Islet precursor cell (in vitro differentiated cells): ENCODE measurements at regions not wholly inside any gene's neighbourhood (a gene's known extent, or its start where the extent isn't known, plus 50 kb on each side); places are given as distances from the start of the nearest gene placed in this dataset.

Experiments
- DNase-seq: peaks from one replicate; pipeline ENCODE4 v3.0.0-alpha.2; 2018

- no peak for DNase-seq
Measured at GRCh38 chr12:108462686-108463085, 52.4 kb upstream of the FICD start.

DNA sequence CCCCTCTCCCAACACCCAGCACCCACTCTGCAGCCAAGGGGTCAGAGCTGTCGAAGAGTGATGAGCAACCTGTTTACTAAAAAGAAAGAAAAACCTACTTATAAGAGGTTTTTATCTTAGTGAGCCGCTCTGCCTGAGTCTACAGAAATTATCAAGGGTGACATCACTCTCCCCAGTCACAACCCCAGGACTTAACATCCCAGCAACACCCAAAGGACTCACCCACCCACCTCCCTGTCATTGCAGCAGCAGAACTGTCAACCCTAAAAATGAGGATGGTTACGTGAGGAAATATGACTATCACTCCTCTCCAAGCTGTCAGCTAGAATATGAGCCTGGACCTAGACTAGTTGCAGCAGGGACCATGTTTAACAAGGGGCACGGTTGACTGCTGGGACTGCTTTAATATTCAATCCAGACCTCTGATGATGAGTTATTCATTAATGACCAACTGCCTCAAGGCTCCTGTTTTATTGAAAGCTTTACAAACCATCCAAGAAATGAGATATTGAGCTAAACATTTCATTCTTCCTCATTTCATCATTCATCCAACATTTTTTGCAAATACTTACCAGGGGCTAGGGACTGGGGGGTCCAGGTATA lies 53.9 kb upstream of the FICD start:
- DNase-seq = no peak

DNA sequence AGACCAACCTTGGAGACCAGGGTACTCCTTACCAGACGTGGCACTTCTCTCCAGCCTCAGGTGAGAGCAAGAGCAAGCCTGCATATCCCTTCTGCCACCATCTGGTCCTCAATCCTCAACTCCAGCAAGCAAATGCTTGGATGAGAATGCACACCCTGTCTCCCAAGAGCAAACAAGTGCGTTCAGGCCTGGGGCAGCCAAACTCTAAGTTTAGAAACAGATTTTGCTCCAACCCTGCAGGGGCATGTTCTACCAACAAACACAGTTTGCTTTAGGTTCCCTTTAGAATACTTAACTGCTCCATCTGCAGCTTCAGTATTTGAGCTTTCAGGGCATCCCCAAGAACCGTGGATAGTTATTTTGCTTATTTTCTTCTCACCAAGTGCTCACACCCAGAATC lies 55.9 kb upstream of the FICD start:
- DNase-seq = no peak

- DNase-seq = peak; percentile 88
Measured at GRCh38 chr12:108457734-108458361, 57.2 kb upstream of the FICD start.

- DNase-seq = peak; percentile 80
Measured at GRCh38 chr12:108457006-108457733, 57.9 kb upstream of the FICD start.

DNA sequence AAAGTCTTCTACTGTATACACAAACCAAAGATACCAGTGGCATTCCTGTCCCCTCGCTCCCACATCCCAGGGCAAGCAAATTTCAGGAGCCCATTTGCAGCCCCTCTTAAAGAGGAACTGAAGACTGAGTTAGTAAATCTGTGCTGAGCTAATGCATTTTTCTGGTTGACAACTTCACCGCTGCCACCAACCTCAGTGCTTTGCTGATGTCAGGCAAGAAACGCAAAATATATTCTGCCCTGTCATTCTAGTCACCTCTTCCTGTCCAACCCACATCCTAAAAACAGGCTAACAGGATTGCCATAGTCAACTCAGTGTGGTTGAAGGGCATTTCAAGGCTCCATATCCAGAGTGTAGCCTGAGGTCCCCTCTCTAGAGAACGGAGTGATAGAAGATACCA lies 59.4 kb upstream of the FICD start:
- DNase-seq = no peak

DNA sequence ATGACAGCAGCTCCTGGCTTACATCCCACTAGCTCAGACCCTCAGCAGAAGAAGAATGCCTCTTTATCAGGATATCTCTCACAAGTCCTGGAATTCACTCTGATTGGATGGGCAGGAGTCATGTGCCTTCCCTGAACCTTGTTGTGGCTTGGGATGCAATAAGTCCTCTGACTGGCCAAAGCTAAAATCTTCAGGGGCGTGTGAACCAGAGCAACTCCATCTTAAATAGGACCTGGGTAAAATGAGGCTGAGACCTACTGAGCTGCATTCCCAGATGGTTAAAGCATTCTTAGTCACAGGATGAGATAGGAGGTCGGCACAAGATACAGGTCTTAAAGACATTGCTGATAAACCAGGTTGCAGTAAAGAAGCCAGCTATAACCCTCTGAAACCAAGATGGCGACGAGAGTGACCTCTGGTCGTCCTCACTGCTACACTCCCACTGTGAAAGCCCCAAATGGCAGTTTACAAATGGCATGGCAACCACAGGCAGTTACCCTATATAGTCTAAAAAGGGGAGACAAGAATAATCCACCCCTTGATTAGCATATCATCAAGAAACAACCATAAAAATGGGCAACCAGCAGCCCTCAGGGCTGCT lies 60.4 kb upstream of the FICD start:
- DNase-seq = no peak

GRCh38 chr12:108449478-108449877 lies 65.6 kb upstream of the FICD start:
- no peak for DNase-seq

- no peak for DNase-seq
Measured at GRCh38 chr12:108448246-108448645, 66.8 kb upstream of the FICD start.

GRCh38 chr12:108447168-108447832 lies 67.8 kb upstream of the FICD start:
- DNase-seq = no peak

GRCh38 chr12:108446766-108447165 lies 68.3 kb upstream of the FICD start:
- DNase-seq = no peak

DNA sequence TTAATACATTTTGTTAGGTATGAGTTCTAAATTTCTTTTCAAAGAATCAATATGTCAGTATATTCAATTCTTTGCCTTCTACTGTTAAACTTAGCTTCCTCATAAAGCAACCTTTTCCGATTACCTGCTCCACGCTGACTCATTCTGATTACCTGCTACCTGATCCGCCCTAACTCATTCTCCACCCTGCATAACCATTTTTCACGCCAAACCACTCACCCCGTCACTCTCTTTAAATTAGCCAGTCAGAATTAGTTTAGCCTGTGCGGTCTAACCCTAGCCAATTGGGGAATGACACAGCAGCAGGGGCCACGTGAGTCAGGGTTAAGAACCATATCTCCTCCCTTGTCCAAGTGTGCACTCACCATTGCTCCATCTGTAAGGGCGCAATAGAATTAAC lies 72.2 kb upstream of the FICD start:
- no peak for DNase-seq

DNA sequence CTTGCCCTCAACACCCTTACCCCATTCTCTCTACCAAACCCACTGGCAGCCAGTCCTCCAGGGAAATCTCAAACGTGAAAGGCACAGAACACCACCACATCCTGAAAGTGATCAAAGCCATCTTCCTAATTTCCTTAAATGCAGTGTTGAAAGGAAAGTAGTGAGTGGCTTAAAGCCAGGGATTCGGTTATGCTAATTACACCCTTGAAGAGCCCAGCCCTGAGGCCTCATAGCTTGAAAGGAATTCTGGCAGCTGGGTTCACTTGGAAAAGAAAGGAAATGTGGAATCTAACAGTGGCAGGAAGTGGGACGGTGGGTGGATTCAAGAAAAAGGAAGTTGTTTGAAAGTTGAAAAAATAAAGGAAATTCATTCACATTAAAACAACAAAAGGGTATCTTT lies 73.0 kb upstream of the FICD start:
- peak; percentile 85 for DNase-seq

DNA sequence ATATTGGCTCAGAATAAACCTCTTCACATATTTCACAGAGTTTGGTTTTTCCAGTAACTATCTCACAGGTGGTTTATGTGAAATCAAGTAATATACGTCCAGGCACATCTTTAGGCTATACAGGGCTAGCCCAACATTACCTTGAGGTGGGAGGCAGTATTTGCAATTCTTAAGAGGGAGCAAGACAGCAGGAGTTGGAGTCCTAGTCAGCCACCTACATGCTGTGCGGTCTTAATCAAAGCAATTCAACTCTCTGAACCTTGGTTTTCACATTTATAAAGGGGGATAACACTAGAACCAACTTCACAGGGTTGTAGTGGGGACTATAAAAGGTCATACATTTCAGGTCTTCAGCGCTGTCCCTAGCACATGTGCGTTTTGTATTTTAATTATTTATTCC lies 73.5 kb upstream of the FICD start:
- DNase-seq = no peak

DNA sequence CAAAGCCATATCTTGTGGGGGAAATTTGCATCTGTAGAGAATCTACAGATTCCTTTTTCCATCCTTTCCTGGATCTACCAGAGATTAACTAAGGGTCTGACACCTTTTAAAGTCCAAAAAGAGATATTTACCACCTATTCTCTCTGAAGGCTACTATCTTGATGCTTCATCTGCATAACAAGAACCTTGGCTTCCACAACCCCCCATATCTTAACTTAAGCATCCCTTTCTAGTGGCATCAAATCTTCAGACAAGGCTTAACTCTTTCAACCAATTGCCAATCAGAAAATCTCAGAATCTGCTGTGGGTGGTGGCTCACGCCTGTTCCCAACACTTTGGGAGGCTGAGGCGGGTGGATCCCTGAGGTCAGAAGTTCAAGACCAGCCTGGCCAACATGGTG lies 74.3 kb upstream of the FICD start:
- no peak for DNase-seq

DNA sequence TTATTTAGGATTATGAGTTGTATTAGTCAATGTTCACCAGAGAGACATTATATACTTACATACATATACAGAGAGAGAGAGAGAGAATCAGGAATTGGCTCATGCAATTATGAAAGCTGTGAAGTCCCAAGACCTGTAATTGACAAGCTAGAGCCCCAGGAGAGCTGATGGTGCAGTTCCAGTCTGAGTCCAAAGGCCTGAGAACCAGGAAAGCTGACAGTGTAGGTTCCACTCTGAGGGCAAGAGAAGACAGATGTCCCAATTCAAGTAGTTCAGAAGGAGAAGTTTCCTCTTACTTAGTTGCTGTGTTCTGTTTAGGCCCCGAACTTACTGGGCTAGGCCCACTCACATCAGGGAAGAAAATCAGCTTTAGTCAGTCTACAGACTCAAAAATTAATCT lies 76.4 kb upstream of the FICD start:
- no peak for DNase-seq

GRCh38 chr12:108432423-108433121 lies 82.5 kb upstream of the FICD start:
- DNase-seq = no peak

- DNase-seq = no peak
Measured at GRCh38 chr12:108430926-108431325, 84.2 kb upstream of the FICD start.

DNA sequence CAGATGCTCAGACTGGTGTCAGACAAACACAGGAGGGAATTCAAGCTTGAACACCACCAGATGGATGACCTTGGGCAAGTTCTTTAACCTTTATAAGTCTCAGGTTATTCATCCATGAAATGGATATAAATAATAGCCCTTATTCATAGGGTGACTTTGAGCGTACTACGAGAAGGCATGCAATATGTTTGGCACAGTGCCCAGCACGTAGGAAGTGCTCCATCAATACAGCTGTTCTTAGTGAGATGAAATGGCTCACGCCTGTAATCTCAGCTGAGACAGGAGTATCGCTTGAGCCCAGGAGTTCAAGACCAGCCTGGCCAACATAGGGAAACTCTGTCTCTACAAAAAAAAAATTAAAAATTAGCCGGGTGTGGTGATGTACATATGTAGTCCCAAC lies 84.8 kb upstream of the FICD start:
- no peak for DNase-seq

DNA sequence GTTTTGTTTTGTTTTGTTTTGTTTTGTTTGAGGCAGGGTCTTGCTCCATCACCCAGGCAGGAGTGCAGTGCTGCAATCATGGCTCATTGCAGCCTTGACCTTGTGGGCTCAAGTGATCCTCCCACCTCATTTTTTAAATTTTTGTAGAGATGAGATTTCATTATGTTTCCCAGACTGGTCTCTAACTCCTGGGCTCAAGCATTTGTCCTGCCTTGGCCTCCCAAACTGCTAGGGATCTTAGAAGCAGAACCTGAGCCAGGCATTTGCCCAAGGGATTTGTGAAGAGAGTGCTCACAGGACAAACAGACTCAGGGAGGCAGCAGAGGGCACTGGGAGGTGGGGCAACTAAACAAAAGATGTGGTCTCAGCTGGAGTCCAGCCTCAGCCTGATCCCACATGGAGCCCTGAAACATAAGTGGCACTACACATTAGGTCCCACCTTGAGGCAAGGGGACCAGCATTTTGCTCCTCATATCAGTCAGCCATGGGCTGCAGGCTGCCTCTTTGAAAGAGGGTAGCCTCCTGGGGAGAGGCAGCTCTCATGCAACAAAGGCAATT lies 86.2 kb upstream of the CMKLR1 start:
- no peak for DNase-seq

DNA sequence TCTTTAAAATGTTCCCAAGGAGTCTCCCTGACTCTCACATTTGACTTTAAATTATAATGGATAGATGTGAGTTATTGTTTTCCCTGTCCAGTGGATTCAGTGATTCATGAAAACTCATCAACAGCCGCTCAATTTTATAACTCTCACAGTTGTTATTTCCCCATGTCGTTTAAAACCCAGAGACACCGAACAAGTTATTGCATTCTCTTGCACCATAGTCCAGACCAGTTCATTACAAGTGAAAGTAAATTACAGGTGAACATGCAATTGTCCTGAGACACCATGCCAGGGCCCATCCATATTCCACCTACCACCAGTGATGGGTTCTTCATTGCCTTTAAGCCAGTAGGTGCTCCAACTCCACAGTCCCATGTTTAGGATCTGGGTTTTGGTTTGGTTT lies 85.7 kb upstream of the CMKLR1 start:
- no peak for DNase-seq

- DNase-seq = no peak
Measured at GRCh38 chr12:108424026-108424425, 84.9 kb upstream of the CMKLR1 start.

DNA sequence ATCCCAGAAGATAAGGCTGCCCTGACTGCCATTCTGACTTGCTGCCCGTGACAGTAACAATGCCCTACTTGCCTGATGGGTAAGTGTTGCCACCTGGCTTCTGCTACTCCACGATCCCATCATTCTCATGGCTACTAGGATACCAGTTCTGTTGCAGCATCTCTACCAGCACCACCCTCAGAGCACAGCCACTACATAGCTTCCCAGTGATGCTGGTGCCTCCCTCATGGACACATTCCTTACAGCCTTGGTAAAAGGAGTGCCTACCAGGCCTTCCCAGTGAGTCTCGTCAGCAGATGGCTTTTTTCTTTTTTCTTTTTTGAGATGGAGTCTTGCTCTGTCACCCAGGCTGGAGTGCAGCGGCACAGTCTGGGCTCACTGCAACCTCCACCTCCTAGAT lies 84.4 kb upstream of the CMKLR1 start:
- DNase-seq = no peak
